ENCODE measurements at regions not wholly inside any gene's neighbourhood (a gene's known extent, or its start where the extent isn't known, plus 50 kb on each side); places are given as distances from the start of the nearest gene placed in this dataset.

GRCh38 chr13:90014038-90014437 lies 1333.4 kb upstream of the MIR17HG start:
- no peak for TF ChIP-seq EZH2phosphoT487 (IDR thresholded peaks at IDR 0.05; ENCODE audit: borderline replicate concordance, low read length)
- TF ChIP-seq, protein P1, sequence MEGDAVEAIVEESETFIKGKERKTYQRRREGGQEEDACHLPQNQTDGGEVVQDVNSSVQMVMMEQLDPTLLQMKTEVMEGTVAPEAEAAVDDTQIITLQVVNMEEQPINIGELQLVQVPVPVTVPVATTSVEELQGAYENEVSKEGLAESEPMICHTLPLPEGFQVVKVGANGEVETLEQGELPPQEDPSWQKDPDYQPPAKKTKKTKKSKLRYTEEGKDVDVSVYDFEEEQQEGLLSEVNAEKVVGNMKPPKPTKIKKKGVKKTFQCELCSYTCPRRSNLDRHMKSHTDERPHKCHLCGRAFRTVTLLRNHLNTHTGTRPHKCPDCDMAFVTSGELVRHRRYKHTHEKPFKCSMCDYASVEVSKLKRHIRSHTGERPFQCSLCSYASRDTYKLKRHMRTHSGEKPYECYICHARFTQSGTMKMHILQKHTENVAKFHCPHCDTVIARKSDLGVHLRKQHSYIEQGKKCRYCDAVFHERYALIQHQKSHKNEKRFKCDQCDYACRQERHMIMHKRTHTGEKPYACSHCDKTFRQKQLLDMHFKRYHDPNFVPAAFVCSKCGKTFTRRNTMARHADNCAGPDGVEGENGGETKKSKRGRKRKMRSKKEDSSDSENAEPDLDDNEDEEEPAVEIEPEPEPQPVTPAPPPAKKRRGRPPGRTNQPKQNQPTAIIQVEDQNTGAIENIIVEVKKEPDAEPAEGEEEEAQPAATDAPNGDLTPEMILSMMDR (conservative IDR thresholded peaks at IDR 0.05; ENCODE audit: low read depth, low read length) = no peak
